ENCODE measurements at regions not wholly inside any gene's neighbourhood (a gene's known extent, or its start where the extent isn't known, plus 50 kb on each side); places are given as distances from the start of the nearest gene placed in this dataset.

GRCh38 chr13:90397503-90397902, 950.0 kb upstream of the MIR17HG start:
- TF ChIP-seq POLR2A (IDR thresholded peaks at IDR 0.05) (no peak), CTCF (IDR thresholded peaks at IDR 0.05) (no peak)
